Liver (tissue), 7 donors: ENCODE measurements at regions not wholly inside any gene's neighbourhood (a gene's known extent, or its start where the extent isn't known, plus 50 kb on each side); places are given as distances from the start of the nearest gene placed in this dataset.

Experiments
- DNase-seq: peaks from one replicate; pipeline ENCODE4 v3.0.0-alpha.2; 2017; ENCODE audit warnings: low spot score
- H3K27ac ChIP-seq, 2 donors: one replicate each; pipeline ENCODE4 v1.7.0; 2013; ENCODE audit warnings: inconsistent platforms in 2 of 2, low read length in 2 of 2, control low read depth in 1 of 2, low read depth in 1 of 2, mild to moderate bottlenecking in 1 of 2
- H3K27me3 ChIP-seq, 4 donors: one replicate each; pipeline versions ENCODE4 v1.6.1 to v1.7.0; 2013; ENCODE audit warnings: low read length in 3 of 4, inconsistent platforms in 1 of 4, mild to moderate bottlenecking in 1 of 4, moderate library complexity in 1 of 4; ENCODE audit not compliant: control insufficient read depth in 4 of 4, insufficient read depth in 4 of 4
- H3K36me3 ChIP-seq, 4 donors: one replicate each; pipeline versions ENCODE4 v1.6.1 to v1.7.0; 2013; ENCODE audit warnings: low read length in 3 of 4, mild to moderate bottlenecking in 3 of 4, low read depth in 1 of 4, moderate library complexity in 1 of 4; ENCODE audit not compliant: control insufficient read depth in 4 of 4, insufficient read depth in 3 of 4
- H3K4me1 ChIP-seq, 4 donors: one replicate each; pipeline versions ENCODE4 v1.6.1 to v1.7.0; 2013; ENCODE audit warnings: low read length in 3 of 4, mild to moderate bottlenecking in 3 of 4, moderate library complexity in 1 of 4; ENCODE audit not compliant: control insufficient read depth in 4 of 4, insufficient read depth in 4 of 4
- H3K4me3 ChIP-seq, 3 donors: one replicate each; pipeline versions ENCODE4 v1.6.1 to v1.7.0; 2013; ENCODE audit warnings: low read length in 3 of 3, control low read depth in 1 of 3, low read depth in 1 of 3, mild to moderate bottlenecking in 1 of 3
- H3K9ac ChIP-seq, 2 donors: one replicate each; pipeline ENCODE4 v1.7.0; 2013; ENCODE audit warnings: low read length in 2 of 2, mild to moderate bottlenecking in 2 of 2, moderate library complexity in 2 of 2, control low read depth in 1 of 2, low read depth in 1 of 2
- H3K9me3 ChIP-seq, 4 donors: one replicate each; pipeline versions ENCODE4 v1.6.1 to v1.7.0; 2013; ENCODE audit warnings: low read length in 3 of 4; ENCODE audit not compliant: control insufficient read depth in 4 of 4
- EGR1 ChIP-seq, 2 donors: IDR thresholded peaks; 2 replicates each; pipeline ENCODE4 v1.6.1; 2016 to 2018; ENCODE audit warnings: antibody characterized with exemption in 2 of 2, low read depth in 2 of 2
- FOXA1 ChIP-seq: IDR thresholded peaks from 2 replicates; pipeline ENCODE4 v1.6.1; 2016; ENCODE audit warnings: antibody characterized with exemption
- FOXA2 ChIP-seq: IDR thresholded peaks from 2 replicates; pipeline ENCODE4 v1.6.1; 2016; ENCODE audit warnings: antibody characterized with exemption
- GABPA ChIP-seq, 2 donors: IDR thresholded peaks in 1 of 2; conservative IDR thresholded peaks in 1 of 2; 2 replicates each; pipeline ENCODE4 v1.6.1; 2016; ENCODE audit warnings: antibody characterized with exemption in 2 of 2, mild to moderate bottlenecking in 1 of 2, moderate library complexity in 1 of 2
- HNF4A ChIP-seq, 2 donors: conservative IDR thresholded peaks; 2 replicates each; pipeline ENCODE4 v1.6.1; 2016; ENCODE audit warnings: antibody characterized with exemption in 2 of 2, mild to moderate bottlenecking in 2 of 2
- HNF4G ChIP-seq: IDR thresholded peaks from 2 replicates; pipeline ENCODE4 v1.6.1; 2016; ENCODE audit warnings: antibody characterized with exemption
- JUND ChIP-seq, 2 donors: IDR thresholded peaks; 2 replicates each; pipeline ENCODE4 v1.6.1; 2016; ENCODE audit warnings: antibody characterized with exemption in 2 of 2
- NR2F2 ChIP-seq: IDR thresholded peaks from 2 replicates; pipeline ENCODE4 v1.6.1; 2016; ENCODE audit warnings: antibody characterized with exemption
- RAD21 ChIP-seq, 2 donors: IDR thresholded peaks; 2 replicates each; pipeline ENCODE4 v1.6.1; 2016; ENCODE audit warnings: antibody characterized with exemption in 2 of 2, mild to moderate bottlenecking in 2 of 2
- REST ChIP-seq: IDR thresholded peaks from 2 replicates; pipeline ENCODE4 v1.6.1; 2016; ENCODE audit warnings: antibody characterized with exemption, mild to moderate bottlenecking
- RXRA ChIP-seq, 2 donors: IDR thresholded peaks; 2 replicates each; pipeline ENCODE4 v1.6.1; 2017 to 2018; ENCODE audit warnings: antibody characterized with exemption in 2 of 2, mild to moderate bottlenecking in 1 of 2
- SP1 ChIP-seq: IDR thresholded peaks from 2 replicates; pipeline ENCODE4 v1.6.1; 2018; ENCODE audit warnings: antibody characterized with exemption, mild to moderate bottlenecking
- TAF1 ChIP-seq: conservative IDR thresholded peaks from 2 replicates; pipeline ENCODE4 v1.6.1; 2016; ENCODE audit warnings: antibody characterized with exemption, mild to moderate bottlenecking
- YY1 ChIP-seq: IDR thresholded peaks from 2 replicates; pipeline ENCODE4 v1.6.1; 2016; ENCODE audit warnings: antibody characterized with exemption, mild to moderate bottlenecking
- WGBS: extraction: QIAGEN DNeasy Blood & Tissue Kit; methylation state at CpG from one replicate; pipeline ENCODE4 v1.1.7; 2013; 5-methylcytosine and 5-hydroxymethylcytosine counted together
- TF ChIP-seq, protein P1 (sequence below): IDR thresholded peaks from 2 replicates; pipeline ENCODE4 v1.6.1; 2016; ENCODE audit warnings: antibody characterized with exemption
- TF ChIP-seq, protein P2 (sequence below): IDR thresholded peaks from 2 replicates; pipeline ENCODE4 v1.6.1; 2016; ENCODE audit warnings: antibody characterized with exemption
- TF ChIP-seq, protein P3 (sequence below): IDR thresholded peaks from 2 replicates; pipeline ENCODE4 v1.6.1; 2016; ENCODE audit warnings: antibody characterized with exemption
- donor health status: healthy.
- donor health status: healthy.
- donor health status: healthy.
- donor health status: healthy.

- H3K4me3 ChIP-seq: no peak overlapping the region
- no peaks in the 10 kb centered on the region for H3K27me3 ChIP-seq
- no peak overlapping the region for H3K9ac ChIP-seq
- 84% methylated on average over 8 of the region's 8 CpGs for WGBS
- H3K9me3 ChIP-seq: peaks cover 0 to 3% (median 2%) of the 10 kb centered on the region in 4 donors
- H3K4me1 ChIP-seq: no peaks in the 10 kb centered on the region
- no peak for DNase-seq
- no peak overlapping the region for H3K27ac ChIP-seq
- TF ChIP-seq REST: no peak
- no peak for TF ChIP-seq TAF1
- no peak for TF ChIP-seq JUND (IDR thresholded peaks at IDR 0.05)
- TF ChIP-seq GABPA (IDR thresholded peaks at IDR 0.05 in 1 of 2, conservative IDR thresholded peaks at IDR 0.05 in 1 of 2): no peak
- no peak for TF ChIP-seq SP1
- TF ChIP-seq, protein P1, sequence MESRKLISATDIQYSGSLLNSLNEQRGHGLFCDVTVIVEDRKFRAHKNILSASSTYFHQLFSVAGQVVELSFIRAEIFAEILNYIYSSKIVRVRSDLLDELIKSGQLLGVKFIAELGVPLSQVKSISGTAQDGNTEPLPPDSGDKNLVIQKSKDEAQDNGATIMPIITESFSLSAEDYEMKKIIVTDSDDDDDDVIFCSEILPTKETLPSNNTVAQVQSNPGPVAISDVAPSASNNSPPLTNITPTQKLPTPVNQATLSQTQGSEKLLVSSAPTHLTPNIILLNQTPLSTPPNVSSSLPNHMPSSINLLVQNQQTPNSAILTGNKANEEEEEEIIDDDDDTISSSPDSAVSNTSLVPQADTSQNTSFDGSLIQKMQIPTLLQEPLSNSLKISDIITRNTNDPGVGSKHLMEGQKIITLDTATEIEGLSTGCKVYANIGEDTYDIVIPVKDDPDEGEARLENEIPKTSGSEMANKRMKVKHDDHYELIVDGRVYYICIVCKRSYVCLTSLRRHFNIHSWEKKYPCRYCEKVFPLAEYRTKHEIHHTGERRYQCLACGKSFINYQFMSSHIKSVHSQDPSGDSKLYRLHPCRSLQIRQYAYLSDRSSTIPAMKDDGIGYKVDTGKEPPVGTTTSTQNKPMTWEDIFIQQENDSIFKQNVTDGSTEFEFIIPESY: no peak
- TF ChIP-seq NR2F2: no peak
- TF ChIP-seq EGR1 (IDR thresholded peaks at IDR 0.05; ENCODE audit: low read depth in 2 of 2): no peak
- TF ChIP-seq HNF4A (conservative IDR thresholded peaks at IDR 0.05): no peak
- no peak for TF ChIP-seq FOXA1
- TF ChIP-seq YY1: no peak
- no peak for TF ChIP-seq HNF4G
- TF ChIP-seq, protein P2, sequence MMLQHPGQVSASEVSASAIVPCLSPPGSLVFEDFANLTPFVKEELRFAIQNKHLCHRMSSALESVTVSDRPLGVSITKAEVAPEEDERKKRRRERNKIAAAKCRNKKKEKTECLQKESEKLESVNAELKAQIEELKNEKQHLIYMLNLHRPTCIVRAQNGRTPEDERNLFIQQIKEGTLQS: no peak
- TF ChIP-seq RXRA (IDR thresholded peaks at IDR 0.05): no peak
- no peak for TF ChIP-seq FOXA2
- TF ChIP-seq RAD21 (IDR thresholded peaks at IDR 0.05): no peak
- no peaks in the 10 kb centered on the region for H3K36me3 ChIP-seq
Measured at GRCh38 chr6:14699803-14700601, 545.9 kb upstream of the JARID2 start.

DNA sequence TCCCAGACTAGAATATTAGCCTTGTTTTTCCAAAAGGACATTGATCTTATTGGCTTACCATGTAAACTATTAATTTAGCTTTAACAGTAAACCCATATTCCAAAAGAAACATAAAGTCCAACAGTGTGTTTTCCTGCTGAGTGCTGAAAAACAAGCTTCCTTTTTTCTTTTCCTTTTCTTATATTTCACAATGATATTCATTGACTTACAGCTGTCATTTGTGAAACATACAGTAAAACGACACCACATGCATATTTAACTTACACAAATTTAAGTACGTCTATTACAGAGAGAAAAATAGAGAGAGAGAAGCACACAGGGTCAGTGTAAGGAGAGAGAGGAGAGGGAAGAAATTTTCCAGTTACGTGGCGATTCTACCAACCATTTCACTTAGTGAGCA, 543.9 kb upstream of the JARID2 start:
- no peaks in the 10 kb centered on the region for H3K36me3 ChIP-seq
- no peaks in the 10 kb centered on the region for H3K27me3 ChIP-seq
- no peak overlapping the region for H3K9ac ChIP-seq
- no peak overlapping the region for H3K4me3 ChIP-seq
- DNase-seq: no peak
- peaks cover 0 to 2% (median 0%) of the 10 kb centered on the region in 4 donors for H3K4me1 ChIP-seq
- peaks cover 0 to 3% (median 2%) of the 10 kb centered on the region in 4 donors for H3K9me3 ChIP-seq
- no peak overlapping the region for H3K27ac ChIP-seq
- 77% methylated on average over 4 of the region's 4 CpGs for WGBS
- no peak for TF ChIP-seq TAF1
- TF ChIP-seq SP1: no peak
- no peak for TF ChIP-seq HNF4G
- TF ChIP-seq JUND (IDR thresholded peaks at IDR 0.05): no peak
- TF ChIP-seq RAD21 (IDR thresholded peaks at IDR 0.05): no peak
- TF ChIP-seq, protein P2: no peak
- no peak for TF ChIP-seq FOXA1
- TF ChIP-seq EGR1 (IDR thresholded peaks at IDR 0.05; ENCODE audit: low read depth in 2 of 2): no peak
- TF ChIP-seq, protein P3, sequence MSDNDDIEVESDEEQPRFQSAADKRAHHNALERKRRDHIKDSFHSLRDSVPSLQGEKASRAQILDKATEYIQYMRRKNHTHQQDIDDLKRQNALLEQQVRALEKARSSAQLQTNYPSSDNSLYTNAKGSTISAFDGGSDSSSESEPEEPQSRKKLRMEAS: no peak
- no peak for TF ChIP-seq GABPA (IDR thresholded peaks at IDR 0.05 in 1 of 2, conservative IDR thresholded peaks at IDR 0.05 in 1 of 2)
- TF ChIP-seq REST: no peak
- no peak for TF ChIP-seq FOXA2
- TF ChIP-seq HNF4A (conservative IDR thresholded peaks at IDR 0.05): no peak
- TF ChIP-seq, protein P1: no peak
- TF ChIP-seq YY1: no peak
- TF ChIP-seq NR2F2: no peak
